Stimulated activated CD4-positive, alpha-beta T cell treated with anti-CD3 and anti-CD28 coated beads, Interleukin-4, amount 100 ng/mL, for 24 hours (primary cell): ENCODE measurements at regions not wholly inside any gene's neighbourhood (a gene's known extent, or its start where the extent isn't known, plus 50 kb on each side); places are given as distances from the start of the nearest gene placed in this dataset.

Experiments used
- DNase-seq: peaks from one replicate; pipeline ENCODE4 v3.0.0-alpha.2; 2020

- no peak for DNase-seq
Measured at GRCh38 chr9:695252-695651, 146.2 kb upstream of the DMRT1 start.

GRCh38 chr9:696332-697323 lies 144.9 kb upstream of the DMRT1 start:
- no peak for DNase-seq

DNA sequence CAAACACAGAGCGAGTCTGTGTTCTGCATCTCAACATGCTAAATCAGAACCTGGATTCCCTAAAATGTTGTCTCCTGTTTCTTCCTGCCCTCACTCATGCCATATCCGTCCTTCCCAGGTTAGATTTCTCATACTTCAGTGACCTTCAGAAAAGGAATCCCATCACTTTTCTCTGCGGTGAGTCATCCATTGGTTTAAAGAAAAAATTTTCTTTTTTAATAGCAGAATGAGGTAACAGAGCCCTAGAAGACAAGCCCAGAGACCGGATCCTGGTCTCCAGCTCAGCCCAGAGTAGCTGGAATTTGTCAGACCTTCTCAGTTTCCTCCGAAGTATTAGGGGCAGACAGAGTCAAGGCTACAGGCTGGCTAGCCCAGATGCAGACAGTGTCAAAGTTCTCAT lies 143.2 kb upstream of the DMRT1 start:
- no peak for DNase-seq

DNA sequence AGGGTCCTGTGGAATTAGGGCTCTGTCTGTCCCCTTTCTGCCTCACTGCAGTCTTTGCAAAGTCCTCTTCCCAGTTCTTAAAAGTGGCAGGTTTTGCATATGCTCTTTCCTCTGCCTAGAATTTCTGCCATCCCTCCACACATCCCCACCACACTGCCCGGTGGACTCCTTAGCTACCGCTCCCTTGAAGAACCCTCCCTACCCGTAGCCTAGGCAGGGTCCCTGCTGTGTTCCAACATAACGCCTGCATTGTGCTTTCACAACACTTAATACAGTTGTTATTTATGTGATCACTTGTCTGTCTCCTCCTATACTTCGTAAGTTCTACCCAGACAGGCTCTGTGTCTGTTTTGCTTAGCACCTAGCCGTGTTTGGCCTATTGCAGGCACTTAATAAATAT lies 142.5 kb upstream of the DMRT1 start:
- DNase-seq, result no peak

- no peak for DNase-seq
Measured at GRCh38 chr9:699396-699795, 142.1 kb upstream of the DMRT1 start.

GRCh38 chr9:700365-701282 lies 140.9 kb upstream of the DMRT1 start:
- no peak for DNase-seq

- no peak for DNase-seq
Measured at GRCh38 chr9:703392-703791, 138.1 kb upstream of the DMRT1 start.

GRCh38 chr9:706073-706472 lies 135.4 kb upstream of the DMRT1 start:
- no peak for DNase-seq

DNA sequence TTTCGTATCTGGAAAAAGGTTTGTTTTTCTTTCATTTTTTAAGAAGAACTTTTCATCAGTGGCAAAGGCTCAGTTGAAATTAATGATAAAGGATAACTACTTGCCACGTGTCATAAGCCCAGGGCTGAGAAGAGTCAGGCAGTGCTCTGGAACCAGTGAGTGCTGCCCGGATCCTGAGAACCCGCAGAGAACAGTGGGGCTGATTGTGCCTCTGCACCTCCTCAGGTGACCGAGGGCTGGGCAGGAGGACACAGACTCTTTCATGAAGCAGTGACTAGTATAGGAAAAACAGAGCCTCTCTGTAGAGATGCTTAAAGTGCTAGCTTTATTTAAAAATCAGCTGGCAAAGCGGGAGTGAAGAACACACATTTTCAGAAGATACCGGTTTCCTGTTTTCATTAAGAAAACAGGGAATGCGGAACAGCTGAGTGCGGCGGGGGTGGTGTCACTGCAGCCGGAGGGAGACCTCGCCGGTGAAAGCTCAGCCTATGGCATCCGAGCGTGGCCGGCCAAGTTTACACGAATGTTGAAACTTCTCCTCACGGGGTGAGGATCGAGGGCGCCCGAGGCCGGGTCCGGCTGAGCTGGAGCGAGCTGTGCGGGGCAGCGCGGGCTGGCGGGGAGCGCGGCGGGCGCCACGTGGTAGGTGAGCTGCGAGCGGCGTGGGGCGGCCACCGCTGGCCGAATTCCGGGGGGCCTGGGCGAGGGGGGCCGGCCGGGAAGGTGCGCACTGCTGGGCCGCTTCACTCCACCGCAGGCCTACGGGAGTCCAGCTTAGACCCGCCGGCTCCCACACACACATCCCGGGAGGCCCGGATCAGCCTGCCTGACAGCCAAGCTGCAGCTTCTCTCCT lies 134.7 kb upstream of the DMRT1 start:
- DNase-seq, result peak; percentile 43

GRCh38 chr9:708182-708550 lies 133.3 kb upstream of the DMRT1 start:
- no peak for DNase-seq

- DNase-seq, result no peak
Measured at GRCh38 chr9:708551-709432, 132.7 kb upstream of the DMRT1 start.

DNA sequence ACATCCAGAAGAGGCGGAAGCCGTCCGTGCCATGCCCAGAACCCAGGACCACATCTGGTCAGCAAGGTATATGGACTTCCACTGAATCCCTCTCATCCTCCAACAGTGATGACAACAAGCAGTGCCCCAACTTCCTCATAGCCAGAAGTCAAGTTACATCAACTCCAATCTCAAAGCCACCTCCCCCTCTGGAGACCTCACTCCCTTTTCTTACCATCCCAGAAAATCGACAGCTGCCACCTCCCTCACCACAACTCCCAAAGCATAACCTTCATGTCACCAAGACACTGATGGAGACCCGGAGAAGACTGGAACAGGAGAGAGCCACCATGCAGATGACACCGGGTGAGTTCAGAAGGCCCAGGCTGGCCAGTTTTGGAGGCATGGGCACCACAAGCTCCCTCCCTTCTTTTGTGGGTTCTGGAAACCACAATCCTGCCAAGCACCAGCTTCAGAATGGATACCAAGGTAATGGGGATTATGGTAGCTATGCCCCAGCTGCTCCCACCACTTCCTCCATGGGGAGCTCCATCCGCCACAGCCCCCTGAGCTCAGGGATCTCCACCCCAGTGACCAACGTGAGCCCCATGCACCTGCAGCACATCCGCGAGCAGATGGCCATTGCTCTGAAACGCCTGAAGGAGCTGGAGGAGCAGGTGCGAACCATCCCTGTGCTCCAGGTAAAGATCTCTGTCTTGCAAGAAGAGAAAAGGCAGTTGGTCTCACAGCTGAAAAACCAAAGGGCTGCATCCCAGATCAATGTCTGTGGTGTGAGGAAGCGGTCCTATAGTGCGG lies 130.3 kb upstream of the DMRT1 start:
- no peak for DNase-seq

DNA sequence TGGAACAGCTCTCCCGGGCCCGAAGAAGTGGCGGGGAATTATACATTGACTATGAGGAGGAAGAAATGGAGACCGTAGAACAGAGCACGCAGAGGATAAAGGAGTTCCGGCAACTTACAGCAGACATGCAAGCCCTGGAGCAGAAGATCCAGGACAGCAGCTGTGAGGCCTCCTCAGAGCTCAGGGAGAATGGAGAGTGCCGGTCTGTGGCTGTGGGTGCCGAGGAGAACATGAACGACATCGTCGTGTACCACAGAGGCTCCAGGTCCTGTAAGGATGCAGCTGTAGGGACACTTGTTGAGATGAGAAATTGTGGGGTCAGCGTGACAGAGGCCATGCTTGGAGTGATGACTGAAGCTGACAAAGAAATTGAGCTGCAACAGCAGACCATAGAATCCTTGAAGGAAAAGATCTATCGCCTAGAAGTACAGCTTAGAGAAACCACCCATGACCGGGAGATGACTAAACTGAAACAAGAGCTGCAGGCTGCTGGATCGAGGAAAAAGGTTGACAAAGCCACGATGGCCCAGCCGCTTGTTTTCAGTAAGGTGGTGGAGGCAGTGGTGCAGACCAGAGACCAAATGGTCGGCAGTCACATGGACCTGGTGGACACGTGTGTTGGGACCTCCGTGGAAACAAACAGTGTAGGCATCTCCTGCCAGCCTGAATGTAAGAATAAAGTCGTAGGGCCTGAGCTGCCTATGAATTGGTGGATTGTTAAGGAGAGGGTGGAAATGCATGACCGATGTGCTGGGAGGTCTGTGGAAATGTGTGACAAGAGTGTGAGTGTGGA lies 129.5 kb upstream of the DMRT1 start:
- DNase-seq, result no peak

DNA sequence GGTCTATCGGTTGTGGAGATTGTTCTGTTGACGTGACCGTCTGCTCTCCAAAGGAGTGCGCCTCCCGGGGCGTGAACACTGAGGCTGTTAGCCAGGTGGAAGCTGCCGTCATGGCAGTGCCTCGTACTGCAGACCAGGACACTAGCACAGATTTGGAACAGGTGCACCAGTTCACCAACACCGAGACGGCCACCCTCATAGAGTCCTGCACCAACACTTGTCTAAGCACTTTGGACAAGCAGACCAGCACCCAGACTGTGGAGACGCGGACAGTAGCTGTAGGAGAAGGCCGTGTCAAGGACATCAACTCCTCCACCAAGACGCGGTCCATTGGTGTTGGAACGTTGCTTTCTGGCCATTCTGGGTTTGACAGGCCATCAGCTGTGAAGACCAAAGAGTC lies 128.9 kb upstream of the DMRT1 start:
- no peak for DNase-seq

DNA sequence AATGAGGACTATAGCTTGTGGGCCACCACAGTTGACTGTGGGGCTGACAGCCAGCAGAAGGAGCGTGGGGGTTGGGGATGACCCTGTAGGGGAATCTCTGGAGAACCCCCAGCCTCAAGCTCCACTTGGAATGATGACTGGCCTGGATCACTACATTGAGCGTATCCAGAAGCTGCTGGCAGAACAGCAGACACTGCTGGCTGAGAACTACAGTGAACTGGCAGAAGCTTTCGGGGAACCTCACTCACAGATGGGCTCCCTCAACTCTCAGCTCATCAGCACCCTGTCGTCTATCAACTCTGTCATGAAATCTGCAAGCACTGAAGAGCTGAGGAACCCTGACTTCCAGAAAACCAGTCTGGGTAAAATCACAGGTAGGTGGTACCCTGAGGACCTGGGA lies 128.4 kb upstream of the DMRT1 start:
- no peak for DNase-seq

- no peak for DNase-seq
Measured at GRCh38 chr9:714675-715074, 126.8 kb upstream of the DMRT1 start.

DNA sequence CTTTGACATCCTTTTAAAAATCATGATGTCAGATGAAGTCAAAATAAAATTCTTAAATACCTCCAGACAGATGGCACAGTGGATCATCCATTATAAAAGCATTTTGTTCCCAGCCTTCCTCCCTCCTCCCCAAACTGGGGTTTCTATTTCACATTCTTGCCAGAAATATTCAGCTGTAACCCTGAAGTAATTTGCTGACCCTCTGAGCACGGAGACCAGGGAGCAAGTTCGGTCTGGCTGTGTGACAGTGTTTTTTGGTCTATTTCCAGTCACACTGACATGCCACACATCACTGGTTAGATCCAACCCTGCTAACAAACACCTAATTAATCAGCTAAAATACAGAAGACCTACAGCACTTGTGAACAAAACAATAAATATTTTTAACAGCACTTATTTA lies 126.2 kb upstream of the DMRT1 start:
- DNase-seq, result no peak

- DNase-seq, result no peak
Measured at GRCh38 chr9:715743-716400, 125.6 kb upstream of the DMRT1 start.

GRCh38 chr9:717722-718121 lies 123.8 kb upstream of the DMRT1 start:
- DNase-seq, result no peak
